ENCODE measurements at regions not wholly inside any gene's neighbourhood (a gene's known extent, or its start where the extent isn't known, plus 50 kb on each side); places are given as distances from the start of the nearest gene placed in this dataset.

GRCh38 chr15:79192462-79193036, 90.0 kb upstream of the ANKRD34C start:
- no peaks in the 10 kb centered on the region for H3K36me3 ChIP-seq (ENCODE audit: low read depth, low read length)
- no peaks in the 10 kb centered on the region for H4K20me1 ChIP-seq (ENCODE audit: low read length)
- no peak for ATAC-seq
- no peak overlapping the region for H3K4me3 ChIP-seq (ENCODE audit: low read length)
- no peak for DNase-seq
- TF ChIP-seq EZH2 (IDR thresholded peaks at IDR 0.05; ENCODE audit: low read length, unreplicated experiment) (no peak), EZH2phosphoT487 (IDR thresholded peaks at IDR 0.05; ENCODE audit: borderline replicate concordance, low read length) (no peak), CTCF (conservative IDR thresholded peaks at IDR 0.05; ENCODE audit: low read depth, low read length) (no peak)
- peaks cover 42% of the 10 kb centered on the region for H3K27me3 ChIP-seq (ENCODE audit: low read length)
- no TSS peak for BruUV-seq (replicated peaks)
- H3K79me2 ChIP-seq (ENCODE audit: low read length) = no peaks in the 10 kb centered on the region
- H3K4me2 ChIP-seq (ENCODE audit: low read length) = no peak overlapping the region
- H3F3A ChIP-seq (ENCODE audit: low read length, unreplicated experiment) = no peaks in the 10 kb centered on the region
- H3K4me1 ChIP-seq (ENCODE audit: insufficient read depth, low read length) = no peaks in the 10 kb centered on the region
- no peaks in the 10 kb centered on the region for H3K9me3 ChIP-seq (ENCODE audit: low read length)
- no peak overlapping the region for H2AFZ ChIP-seq (ENCODE audit: low read length)
- H3K9me2 ChIP-seq (replicated peaks; ENCODE audit: low read length) = no peaks in the 10 kb centered on the region
- intact Hi-C loops (cut with micrococcal nuclease) = no loop called here
- ChIA-PET POLR2A (ENCODE audit: unreplicated experiment) (no interaction called here), CTCF (no interaction called here)
- no peak overlapping the region for H3K9ac ChIP-seq (ENCODE audit: low read length)
- H3K27ac ChIP-seq (ENCODE audit: low read length) = no peak overlapping the region

- H2AFZ ChIP-seq (ENCODE audit: low read length) = no peak overlapping the region
- no peaks in the 10 kb centered on the region for H3K9me3 ChIP-seq (ENCODE audit: low read length)
- no peaks in the 10 kb centered on the region for H3K9me2 ChIP-seq (replicated peaks; ENCODE audit: low read length)
- no peak overlapping the region for H3K4me3 ChIP-seq (ENCODE audit: low read length)
- BruUV-seq (replicated peaks) = no TSS peak
- no peaks in the 10 kb centered on the region for H4K20me1 ChIP-seq (ENCODE audit: low read length)
- peaks cover 44% of the 10 kb centered on the region for H3K27me3 ChIP-seq (ENCODE audit: low read length)
- CTCF ChIA-PET = no interaction called here
- H3K36me3 ChIP-seq (ENCODE audit: low read depth, low read length) = no peaks in the 10 kb centered on the region
- no peaks in the 10 kb centered on the region for H3F3A ChIP-seq (ENCODE audit: low read length, unreplicated experiment)
- H3K4me1 ChIP-seq (ENCODE audit: insufficient read depth, low read length) = no peaks in the 10 kb centered on the region
- no peaks in the 10 kb centered on the region for H3K79me2 ChIP-seq (ENCODE audit: low read length)
- POLR2A ChIA-PET (ENCODE audit: unreplicated experiment) = no interaction called here
- intact Hi-C loops (cut with micrococcal nuclease) = no loop called here
- no peak overlapping the region for H3K27ac ChIP-seq (ENCODE audit: low read length)
- no peak for DNase-seq
- H3K4me2 ChIP-seq (ENCODE audit: low read length) = no peak overlapping the region
- TF ChIP-seq CTCF (conservative IDR thresholded peaks at IDR 0.05; ENCODE audit: low read depth, low read length) (no peak), EZH2 (IDR thresholded peaks at IDR 0.05; ENCODE audit: low read length, unreplicated experiment) (no peak), EZH2phosphoT487 (IDR thresholded peaks at IDR 0.05; ENCODE audit: borderline replicate concordance, low read length) (no peak)
- no peak for ATAC-seq
- no peak overlapping the region for H3K9ac ChIP-seq (ENCODE audit: low read length)
Measured at GRCh38 chr15:79190093-79190492, 92.4 kb upstream of the ANKRD34C start.

GRCh38 chr15:79186616-79187015, 95.9 kb upstream of the ANKRD34C start:
- H3K4me2 ChIP-seq (ENCODE audit: low read length) = no peak overlapping the region
- ATAC-seq = no peak
- POLR2A ChIA-PET (ENCODE audit: unreplicated experiment) = no interaction called here

More at GRCh38 chr15:79186616-79187015, 95.9 kb upstream of the ANKRD34C start:
- CTCF ChIA-PET = no interaction called here
- H3K79me2 ChIP-seq (ENCODE audit: low read length) = no peaks in the 10 kb centered on the region
- no peaks in the 10 kb centered on the region for H3F3A ChIP-seq (ENCODE audit: low read length, unreplicated experiment)
- no peaks in the 10 kb centered on the region for H3K9me2 ChIP-seq (replicated peaks; ENCODE audit: low read length)
- TF ChIP-seq EZH2phosphoT487 (IDR thresholded peaks at IDR 0.05; ENCODE audit: borderline replicate concordance, low read length) (no peak), CTCF (conservative IDR thresholded peaks at IDR 0.05; ENCODE audit: low read depth, low read length) (no peak), EZH2 (IDR thresholded peaks at IDR 0.05; ENCODE audit: low read length, unreplicated experiment) (no peak)
- no peaks in the 10 kb centered on the region for H3K4me1 ChIP-seq (ENCODE audit: insufficient read depth, low read length)
- no peaks in the 10 kb centered on the region for H3K36me3 ChIP-seq (ENCODE audit: low read depth, low read length)
- no peak overlapping the region for H3K4me3 ChIP-seq (ENCODE audit: low read length)
- H3K9ac ChIP-seq (ENCODE audit: low read length) = no peak overlapping the region
- no TSS peak for BruUV-seq (replicated peaks)
- no peaks in the 10 kb centered on the region for H3K9me3 ChIP-seq (ENCODE audit: low read length)
- no peak overlapping the region for H3K27ac ChIP-seq (ENCODE audit: low read length)
- H2AFZ ChIP-seq (ENCODE audit: low read length) = no peak overlapping the region
- peaks cover 26% of the 10 kb centered on the region for H3K27me3 ChIP-seq (ENCODE audit: low read length)
- no peaks in the 10 kb centered on the region for H4K20me1 ChIP-seq (ENCODE audit: low read length)
- no peak for DNase-seq
- intact Hi-C loops (cut with micrococcal nuclease) = loop anchor here (10.0 kb wide), 1 partner anchor 272 kb away; no protein-coding TSS in a partner anchor
